ENCODE measurements at regions not wholly inside any gene's neighbourhood (a gene's known extent, or its start where the extent isn't known, plus 50 kb on each side); places are given as distances from the start of the nearest gene placed in this dataset.

DNA sequence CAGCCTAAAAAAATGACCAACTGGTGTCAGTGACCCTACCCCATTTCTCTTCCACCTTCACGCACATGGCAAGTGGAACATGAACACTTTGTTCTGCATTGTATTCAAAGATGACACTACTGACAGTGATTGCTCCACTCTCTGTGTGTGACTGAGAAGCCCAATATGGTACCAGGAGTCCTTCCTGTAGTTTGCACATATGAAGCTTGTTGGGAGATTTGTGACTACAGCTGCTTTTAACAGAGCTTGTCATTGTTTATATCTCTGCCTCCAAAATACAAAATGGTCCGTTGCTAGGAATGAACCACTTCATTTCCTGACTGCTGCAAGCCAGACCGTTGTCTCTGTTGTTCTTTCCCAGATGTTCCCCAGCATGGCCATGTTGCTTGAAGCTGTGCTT, 140.3 kb upstream of the TCF21 start:
- Histone ChIP-seq H3K4me3 (ENCODE audit: low read length) (no peak overlapping the region), H3K9me2 (ENCODE audit: insufficient read depth, low read length) (no peaks in the 10 kb centered on the region), H3K36me3 (ENCODE audit: insufficient read depth, low read length) (no peaks in the 10 kb centered on the region), H3K27ac (ENCODE audit: low read length) (no peak overlapping the region), H2AFZ (ENCODE audit: low read depth, low read length) (no peak overlapping the region), H3K9me3 (ENCODE audit: low read length) (no peaks in the 10 kb centered on the region), H3K4me2 (ENCODE audit: low read length) (no peak overlapping the region), H4K20me1 (ENCODE audit: insufficient read depth) (no peaks in the 10 kb centered on the region), H3K9ac (ENCODE audit: low read length) (no peak overlapping the region), H3K27me3 (ENCODE audit: insufficient read depth, low read depth, low read length) (no peaks in the 10 kb centered on the region), H3K79me2 (replicated peaks; ENCODE audit: insufficient read depth, low read length) (no peaks in the 10 kb centered on the region), H3F3A (ENCODE audit: insufficient read depth, low read length, poor library complexity, severe bottlenecking) (no peaks in the 10 kb centered on the region)
- no peak for TF ChIP-seq TAF1 (IDR thresholded peaks at IDR 0.05; ENCODE audit: low read depth)
- TF ChIP-seq SMC3 (conservative IDR thresholded peaks at IDR 0.05; ENCODE audit: poor library complexity), result no peak
- no peak for TF ChIP-seq REST (IDR thresholded peaks at IDR 0.05; ENCODE audit: borderline replicate concordance)
- no peak for TF ChIP-seq MXI1 (conservative IDR thresholded peaks at IDR 0.05; ENCODE audit: poor library complexity, severe bottlenecking)
- no peak for TF ChIP-seq RAD21 (conservative IDR thresholded peaks at IDR 0.05)

- Histone ChIP-seq H3K27me3 (ENCODE audit: insufficient read depth, low read depth, low read length) (no peaks in the 10 kb centered on the region), H3K27ac (ENCODE audit: low read length) (no peak overlapping the region), H3K9ac (ENCODE audit: low read length) (no peak overlapping the region), H3K79me2 (replicated peaks; ENCODE audit: insufficient read depth, low read length) (no peaks in the 10 kb centered on the region), H3K4me3 (ENCODE audit: low read length) (no peak overlapping the region), H3K36me3 (ENCODE audit: insufficient read depth, low read length) (no peaks in the 10 kb centered on the region), H4K20me1 (ENCODE audit: insufficient read depth) (no peaks in the 10 kb centered on the region), H3K4me2 (ENCODE audit: low read length) (no peak overlapping the region), H3F3A (ENCODE audit: insufficient read depth, low read length, poor library complexity, severe bottlenecking) (no peaks in the 10 kb centered on the region), H2AFZ (ENCODE audit: low read depth, low read length) (no peak overlapping the region), H3K9me2 (ENCODE audit: insufficient read depth, low read length) (no peaks in the 10 kb centered on the region), H3K9me3 (ENCODE audit: low read length) (no peaks in the 10 kb centered on the region)
- TF ChIP-seq SMC3 (conservative IDR thresholded peaks at IDR 0.05; ENCODE audit: poor library complexity) (no peak), RAD21 (conservative IDR thresholded peaks at IDR 0.05) (no peak), MXI1 (conservative IDR thresholded peaks at IDR 0.05; ENCODE audit: poor library complexity, severe bottlenecking) (no peak), REST (IDR thresholded peaks at IDR 0.05; ENCODE audit: borderline replicate concordance) (no peak), EZH2 (IDR thresholded peaks at IDR 0.05; ENCODE audit: borderline replicate concordance, insufficient read depth, low read length, poor library complexity, severe bottlenecking) (no peak), EP300 (conservative IDR thresholded peaks at IDR 0.05; ENCODE audit: poor library complexity, severe bottlenecking) (no peak), TAF1 (IDR thresholded peaks at IDR 0.05; ENCODE audit: low read depth) (no peak), POLR2AphosphoS5 (IDR thresholded peaks at IDR 0.05) (no peak)
- TF ChIP-seq, protein P1, sequence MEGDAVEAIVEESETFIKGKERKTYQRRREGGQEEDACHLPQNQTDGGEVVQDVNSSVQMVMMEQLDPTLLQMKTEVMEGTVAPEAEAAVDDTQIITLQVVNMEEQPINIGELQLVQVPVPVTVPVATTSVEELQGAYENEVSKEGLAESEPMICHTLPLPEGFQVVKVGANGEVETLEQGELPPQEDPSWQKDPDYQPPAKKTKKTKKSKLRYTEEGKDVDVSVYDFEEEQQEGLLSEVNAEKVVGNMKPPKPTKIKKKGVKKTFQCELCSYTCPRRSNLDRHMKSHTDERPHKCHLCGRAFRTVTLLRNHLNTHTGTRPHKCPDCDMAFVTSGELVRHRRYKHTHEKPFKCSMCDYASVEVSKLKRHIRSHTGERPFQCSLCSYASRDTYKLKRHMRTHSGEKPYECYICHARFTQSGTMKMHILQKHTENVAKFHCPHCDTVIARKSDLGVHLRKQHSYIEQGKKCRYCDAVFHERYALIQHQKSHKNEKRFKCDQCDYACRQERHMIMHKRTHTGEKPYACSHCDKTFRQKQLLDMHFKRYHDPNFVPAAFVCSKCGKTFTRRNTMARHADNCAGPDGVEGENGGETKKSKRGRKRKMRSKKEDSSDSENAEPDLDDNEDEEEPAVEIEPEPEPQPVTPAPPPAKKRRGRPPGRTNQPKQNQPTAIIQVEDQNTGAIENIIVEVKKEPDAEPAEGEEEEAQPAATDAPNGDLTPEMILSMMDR (IDR thresholded peaks at IDR 0.05; ENCODE audit: poor library complexity, severe bottlenecking), result no peak
These were observed 139.5 kb upstream of the TCF21 start for GRCh38 chr6:133749427-133749826.

Measured in neural cell (in vitro differentiated cells).